GM06990 (cell line): ENCODE measurements at regions not wholly inside any gene's neighbourhood (a gene's known extent, or its start where the extent isn't known, plus 50 kb on each side); places are given as distances from the start of the nearest gene placed in this dataset.

Experiments used
- DNase-seq: peaks from one replicate; pipeline ENCODE4 v3.0.0-alpha.2; 2011; ENCODE audit not compliant: insufficient read length; ENCODE audit errors: extremely low read depth
- H3K27me3 ChIP-seq: replicated peaks from 2 replicates; pipeline ENCODE4 v1.6.0; 2011; ENCODE audit warnings: low read length; ENCODE audit not compliant: control insufficient read depth, insufficient read depth
- H3K36me3 ChIP-seq: 2 replicates; pipeline ENCODE4 v1.5.1; 2011; ENCODE audit warnings: low read length; ENCODE audit not compliant: control insufficient read depth, insufficient read depth
- H3K4me3 ChIP-seq: replicated peaks from 2 replicates; pipeline ENCODE4 v1.5.1; 2011; ENCODE audit warnings: low read depth, mild to moderate bottlenecking, control low read depth, low read length
- CTCF ChIP-seq: IDR thresholded peaks from 2 replicates; pipeline ENCODE4 v1.5.1; 2011; ENCODE audit warnings: low read length, control low read depth, mild to moderate bottlenecking, inconsistent platforms; ENCODE audit not compliant: insufficient read depth, poor library complexity, severe bottlenecking

DNA sequence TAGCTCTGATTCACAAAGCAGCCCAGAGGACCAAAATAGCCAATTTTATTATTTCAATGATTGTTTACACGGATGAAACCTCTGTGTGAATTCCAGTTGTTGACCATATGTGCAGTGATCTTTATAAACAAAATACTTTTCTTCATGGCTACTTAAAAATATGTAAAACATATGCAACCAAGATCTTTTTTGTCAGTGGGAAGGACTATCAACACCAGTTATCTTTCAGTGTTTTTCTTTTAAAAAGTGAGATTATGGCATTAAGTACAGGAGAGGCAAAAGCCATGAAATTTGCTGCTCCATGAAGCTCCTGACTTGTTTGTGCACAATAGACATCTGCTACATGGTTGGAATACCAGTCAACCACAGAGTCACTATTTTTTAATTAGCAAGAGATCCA lies 184.4 kb downstream of the DKK2 start:
- no peak for DNase-seq
- TF ChIP-seq CTCF, result no peak
- H3K4me3 ChIP-seq, result no peak overlapping the region
- no peaks in the 10 kb centered on the region for H3K36me3 ChIP-seq
- no peaks in the 10 kb centered on the region for H3K27me3 ChIP-seq

DNA sequence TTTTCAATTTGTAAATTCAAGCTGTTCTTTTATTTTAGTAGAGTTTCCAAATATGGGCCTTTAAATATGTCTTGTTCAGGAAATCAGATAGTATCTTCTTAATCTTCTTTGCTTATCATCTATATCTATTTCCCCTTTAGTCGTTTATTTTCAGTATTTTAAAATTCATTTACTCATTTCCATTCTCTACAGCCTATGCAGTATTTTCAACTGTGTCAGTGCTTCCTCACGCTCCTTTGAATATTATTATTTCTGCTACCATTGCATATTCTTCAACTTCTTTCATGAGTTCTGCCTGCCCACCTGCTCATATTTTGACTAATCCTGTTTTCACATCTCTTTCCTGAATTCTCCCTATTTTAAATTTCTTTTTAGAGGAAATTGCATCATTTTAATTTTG lies 185.4 kb downstream of the DKK2 start:
- DNase-seq, result no peak
- TF ChIP-seq CTCF, result no peak

GRCh38 chr4:106835919-106836318 lies 200.2 kb downstream of the DKK2 start:
- no peak for TF ChIP-seq CTCF
- H3K36me3 ChIP-seq, result no peaks in the 10 kb centered on the region

More for the DNA sequence above, 185.4 kb downstream of the DKK2 start:
- Histone ChIP-seq H3K27me3 (no peaks in the 10 kb centered on the region), H3K4me3 (no peak overlapping the region), H3K36me3 (no peaks in the 10 kb centered on the region)

GRCh38 chr4:106830879-106831278 lies 205.2 kb downstream of the DKK2 start:
- no peaks in the 10 kb centered on the region for H3K27me3 ChIP-seq
- H3K36me3 ChIP-seq, result no peaks in the 10 kb centered on the region
- no peak for TF ChIP-seq CTCF
- no peak for DNase-seq
- no peak overlapping the region for H3K4me3 ChIP-seq

More at GRCh38 chr4:106835919-106836318, 200.2 kb downstream of the DKK2 start:
- DNase-seq, result no peak
- Histone ChIP-seq H3K4me3 (no peak overlapping the region), H3K27me3 (no peaks in the 10 kb centered on the region)

- Histone ChIP-seq H3K27me3 (no peaks in the 10 kb centered on the region), H3K36me3 (no peaks in the 10 kb centered on the region), H3K4me3 (no peak overlapping the region)
- DNase-seq, result no peak
- no peak for TF ChIP-seq CTCF
These were observed 217.3 kb downstream of the DKK2 start for GRCh38 chr4:106818764-106819163.

- no peak for DNase-seq
- Histone ChIP-seq H3K27me3 (no peaks in the 10 kb centered on the region), H3K4me3 (no peak overlapping the region), H3K36me3 (no peaks in the 10 kb centered on the region)
- no peak for TF ChIP-seq CTCF
These were observed 219.6 kb downstream of the DKK2 start for GRCh38 chr4:106816496-106816895.
